ENCODE measurements at regions not wholly inside any gene's neighbourhood (a gene's known extent, or its start where the extent isn't known, plus 50 kb on each side); places are given as distances from the start of the nearest gene placed in this dataset.

- TF ChIP-seq HDAC2 (IDR thresholded peaks at IDR 0.05; ENCODE audit: borderline replicate concordance in 1 of 2, low read depth in 2 of 2, low read length in 2 of 2) (no peak), CEBPB (IDR thresholded peaks at IDR 0.05; ENCODE audit: low read depth, low read length) (no peak), SP2 (IDR thresholded peaks at IDR 0.05; ENCODE audit: low read length) (no peak), CHD2 (IDR thresholded peaks at IDR 0.05; ENCODE audit: low read length) (no peak), RNF2 (IDR thresholded peaks at IDR 0.05; ENCODE audit: borderline replicate concordance, low read depth, low read length, missing control alignments, poor library complexity, severe bottlenecking) (no peak), MAX (IDR thresholded peaks at IDR 0.05) (no peak), FOSL1 (IDR thresholded peaks at IDR 0.05; ENCODE audit: insufficient read depth, low read depth, low read length) (no peak), SP4 (IDR thresholded peaks at IDR 0.05; ENCODE audit: low read length) (no peak), SP1 (IDR thresholded peaks at IDR 0.05; ENCODE audit: low read depth, low read length) (no peak), EGR1 (IDR thresholded peaks at IDR 0.05; ENCODE audit: borderline replicate concordance, low read depth, low read length) (no peak), POLR2A (IDR thresholded peaks at IDR 0.05; ENCODE audit: control extremely low read depth in 1 of 2, low read depth in 2 of 2, low read length in 2 of 2) (no peak)
- TF ChIP-seq, protein P1, sequence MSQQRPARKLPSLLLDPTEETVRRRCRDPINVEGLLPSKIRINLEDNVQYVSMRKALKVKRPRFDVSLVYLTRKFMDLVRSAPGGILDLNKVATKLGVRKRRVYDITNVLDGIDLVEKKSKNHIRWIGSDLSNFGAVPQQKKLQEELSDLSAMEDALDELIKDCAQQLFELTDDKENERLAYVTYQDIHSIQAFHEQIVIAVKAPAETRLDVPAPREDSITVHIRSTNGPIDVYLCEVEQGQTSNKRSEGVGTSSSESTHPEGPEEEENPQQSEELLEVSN (IDR thresholded peaks at IDR 0.05), result no peak
These were observed 978.8 kb downstream of the TMEM182 start (continued) for GRCh38 chr2:103740631-103741030.

All from H1 (cell line).